ENCODE measurements at regions not wholly inside any gene's neighbourhood (a gene's known extent, or its start where the extent isn't known, plus 50 kb on each side); places are given as distances from the start of the nearest gene placed in this dataset.

DNA sequence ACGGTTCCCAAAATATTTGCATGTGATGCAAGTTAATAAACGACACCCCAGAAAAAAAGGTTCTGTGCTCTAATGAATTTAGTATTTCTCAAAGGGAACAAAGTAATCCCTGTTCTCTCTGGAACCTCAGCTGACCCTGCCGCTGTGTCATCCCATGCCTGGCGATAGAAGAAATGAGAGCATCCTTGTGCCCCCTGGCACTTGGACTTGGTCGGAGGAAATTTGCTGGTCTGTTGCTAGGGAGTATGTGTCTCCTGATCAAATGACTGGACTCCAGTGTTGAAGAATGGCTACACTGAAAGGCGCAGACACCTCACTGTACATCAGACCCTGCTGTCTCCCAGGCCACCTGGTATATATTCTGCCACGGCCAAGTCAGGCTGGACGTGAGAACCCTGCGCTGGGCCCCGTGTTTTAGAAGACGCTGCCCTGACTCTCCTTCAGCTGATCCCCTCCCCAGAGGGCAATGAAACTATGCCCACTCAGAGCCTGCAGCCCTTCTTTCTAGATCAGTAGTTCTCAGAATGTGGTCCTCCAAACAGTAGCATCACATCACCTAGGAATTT lies 67.2 kb downstream of the THNSL1 start:
- DNase-seq (no peak), ATAC-seq (ENCODE audit: low read depth) (no peak)
- Histone ChIP-seq H3K27me3 (ENCODE audit: control insufficient read depth, insufficient read depth, low read length) (no peaks in the 10 kb centered on the region; the same call in none of the 2 replicates), H2BK15ac (ENCODE audit: low read depth, low read length) (no peak overlapping the region), H3K9ac (ENCODE audit: low read depth, low read length) (no peak overlapping the region), H3K79me1 (ENCODE audit: low read depth in 1 of 2, low read length in 2 of 2) (no peaks in the 10 kb centered on the region), H3K18ac (ENCODE audit: low read depth, low read length) (no peak overlapping the region), H3K27ac (ENCODE audit: insufficient read depth, low read length) (no peak overlapping the region), H3K36me3 (ENCODE audit: control insufficient read depth, insufficient read depth, low read length) (no peaks in the 10 kb centered on the region), H2BK5ac (ENCODE audit: low read depth, low read length, poor library complexity, severe bottlenecking) (no peak overlapping the region), H3K9me3 (ENCODE audit: control insufficient read depth, insufficient read depth, low read length) (no peaks in the 10 kb centered on the region), H3K9me1 (ENCODE audit: insufficient read depth, low read length) (no peaks in the 10 kb centered on the region), H3K14ac (replicated peaks; ENCODE audit: low read depth, low read length) (no peak overlapping the region), H4K20me1 (ENCODE audit: insufficient read depth, low read length) (no peaks in the 10 kb centered on the region), H3K56ac (ENCODE audit: extremely low read depth, insufficient read depth, low read length) (no peak overlapping the region), H2BK120ac (ENCODE audit: low read depth, low read length) (no peak overlapping the region), H2AFZ (replicated peaks; ENCODE audit: low read length, poor library complexity) (no peak overlapping the region), H4K91ac (ENCODE audit: insufficient read depth, low read depth, low read length) (no peak overlapping the region), H2BK20ac (ENCODE audit: low read depth, low read length) (no peak overlapping the region), H3K4me1 (ENCODE audit: control insufficient read depth, insufficient read depth, low read length) (peaks cover 1% of the 10 kb centered on the region; the same call in 1 of the 2 replicates), H4K8ac (ENCODE audit: low read depth in 2 of 2, low read length in 2 of 2) (no peak overlapping the region), H2AK9ac (replicated peaks; ENCODE audit: low read depth, low read length, poor library complexity) (no peak overlapping the region), H3K4ac (ENCODE audit: low read depth, low read length) (no peak overlapping the region), H2AK5ac (ENCODE audit: low read depth, low read length) (no peak overlapping the region), H3K23ac (ENCODE audit: low read depth, low read length) (no peak overlapping the region), H4K5ac (ENCODE audit: low read depth, low read length) (no peak overlapping the region), H3K4me2 (ENCODE audit: low read depth, low read length) (no peak overlapping the region), H3K4me3 (ENCODE audit: insufficient read depth, low read depth, low read length) (no peak overlapping the region)
- in situ Hi-C loops (cut with MboI; ENCODE audit: low sequenced_read_pairs) (no loop called here), dilution Hi-C loops (cut with HindIII; ENCODE audit: low sequenced_read_pairs, unreplicated experiment) (no loop called here), intact Hi-C loops (cut with micrococcal nuclease) (no loop called here)
- ChIA-PET POLR2A (ENCODE audit: unreplicated experiment) (no interaction called here), CTCF (no interaction called here)
- BruUV-seq (replicated peaks), result no TSS peak
- no peak for TF ChIP-seq RAD21 (IDR thresholded peaks at IDR 0.05; ENCODE audit: low read length)
- TF ChIP-seq CEBPB (IDR thresholded peaks at IDR 0.05; ENCODE audit: low read depth, low read length), result no peak
- no peak for TF ChIP-seq MAFK (IDR thresholded peaks at IDR 0.05; ENCODE audit: low read depth, low read length)
- TF ChIP-seq RCOR1 (IDR thresholded peaks at IDR 0.05; ENCODE audit: insufficient replicate concordance, low read length), result no peak
- no peak for TF ChIP-seq CHD1 (IDR thresholded peaks at IDR 0.05; ENCODE audit: low read depth, low read length)
- TF ChIP-seq, protein P1, sequence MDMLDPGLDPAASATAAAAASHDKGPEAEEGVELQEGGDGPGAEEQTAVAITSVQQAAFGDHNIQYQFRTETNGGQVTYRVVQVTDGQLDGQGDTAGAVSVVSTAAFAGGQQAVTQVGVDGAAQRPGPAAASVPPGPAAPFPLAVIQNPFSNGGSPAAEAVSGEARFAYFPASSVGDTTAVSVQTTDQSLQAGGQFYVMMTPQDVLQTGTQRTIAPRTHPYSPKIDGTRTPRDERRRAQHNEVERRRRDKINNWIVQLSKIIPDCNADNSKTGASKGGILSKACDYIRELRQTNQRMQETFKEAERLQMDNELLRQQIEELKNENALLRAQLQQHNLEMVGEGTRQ (IDR thresholded peaks at IDR 0.05; ENCODE audit: low read depth, low read length), result no peak
- no peak for TF ChIP-seq POLR2A (IDR thresholded peaks at IDR 0.05; ENCODE audit: low read depth, low read length)
- no peak for TF ChIP-seq BHLHE40 (IDR thresholded peaks at IDR 0.05; ENCODE audit: low read depth, low read length)
- TF ChIP-seq NFE2L2 (IDR thresholded peaks at IDR 0.05; ENCODE audit: low read depth, low read length), result no peak
- no peak for TF ChIP-seq SMC3 (IDR thresholded peaks at IDR 0.05; ENCODE audit: low read depth, low read length)
- no peak for TF ChIP-seq FOS (IDR thresholded peaks at IDR 0.05; ENCODE audit: low read depth, low read length)
- TF ChIP-seq MXI1 (IDR thresholded peaks at IDR 0.05; ENCODE audit: borderline replicate concordance, low read depth, low read length), result no peak
- TF ChIP-seq, protein P2, sequence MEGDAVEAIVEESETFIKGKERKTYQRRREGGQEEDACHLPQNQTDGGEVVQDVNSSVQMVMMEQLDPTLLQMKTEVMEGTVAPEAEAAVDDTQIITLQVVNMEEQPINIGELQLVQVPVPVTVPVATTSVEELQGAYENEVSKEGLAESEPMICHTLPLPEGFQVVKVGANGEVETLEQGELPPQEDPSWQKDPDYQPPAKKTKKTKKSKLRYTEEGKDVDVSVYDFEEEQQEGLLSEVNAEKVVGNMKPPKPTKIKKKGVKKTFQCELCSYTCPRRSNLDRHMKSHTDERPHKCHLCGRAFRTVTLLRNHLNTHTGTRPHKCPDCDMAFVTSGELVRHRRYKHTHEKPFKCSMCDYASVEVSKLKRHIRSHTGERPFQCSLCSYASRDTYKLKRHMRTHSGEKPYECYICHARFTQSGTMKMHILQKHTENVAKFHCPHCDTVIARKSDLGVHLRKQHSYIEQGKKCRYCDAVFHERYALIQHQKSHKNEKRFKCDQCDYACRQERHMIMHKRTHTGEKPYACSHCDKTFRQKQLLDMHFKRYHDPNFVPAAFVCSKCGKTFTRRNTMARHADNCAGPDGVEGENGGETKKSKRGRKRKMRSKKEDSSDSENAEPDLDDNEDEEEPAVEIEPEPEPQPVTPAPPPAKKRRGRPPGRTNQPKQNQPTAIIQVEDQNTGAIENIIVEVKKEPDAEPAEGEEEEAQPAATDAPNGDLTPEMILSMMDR (conservative IDR thresholded peaks at IDR 0.05; ENCODE audit: low read depth, low read length), result no peak
- no peak for TF ChIP-seq MAZ (IDR thresholded peaks at IDR 0.05; ENCODE audit: borderline replicate concordance, low read depth, low read length)
- no peak for TF ChIP-seq RFX5 (IDR thresholded peaks at IDR 0.05; ENCODE audit: low read depth, low read length)
- TF ChIP-seq, protein P3, sequence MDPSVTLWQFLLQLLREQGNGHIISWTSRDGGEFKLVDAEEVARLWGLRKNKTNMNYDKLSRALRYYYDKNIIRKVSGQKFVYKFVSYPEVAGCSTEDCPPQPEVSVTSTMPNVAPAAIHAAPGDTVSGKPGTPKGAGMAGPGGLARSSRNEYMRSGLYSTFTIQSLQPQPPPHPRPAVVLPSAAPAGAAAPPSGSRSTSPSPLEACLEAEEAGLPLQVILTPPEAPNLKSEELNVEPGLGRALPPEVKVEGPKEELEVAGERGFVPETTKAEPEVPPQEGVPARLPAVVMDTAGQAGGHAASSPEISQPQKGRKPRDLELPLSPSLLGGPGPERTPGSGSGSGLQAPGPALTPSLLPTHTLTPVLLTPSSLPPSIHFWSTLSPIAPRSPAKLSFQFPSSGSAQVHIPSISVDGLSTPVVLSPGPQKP (IDR thresholded peaks at IDR 0.05; ENCODE audit: borderline replicate concordance, low read depth, low read length), result no peak
- 89% methylated on average over 3 of the region's 11 CpGs; no CpG with 5 or more reads in 1 of the 2 experiments for WGBS, 2 experiments (ENCODE audit: extremely low coverage in 2 of 2, insufficient read length in 1 of 2)

Data from IMR-90 (cell line).